Panc1 (cell line): ENCODE measurements at regions not wholly inside any gene's neighbourhood (a gene's known extent, or its start where the extent isn't known, plus 50 kb on each side); places are given as distances from the start of the nearest gene placed in this dataset.
"Not testable (repeated sequence)": the region's sequence is repeated elsewhere in the genome, so short reads cannot be mapped to it uniquely, and the experiment has no call there.

Experiments used
- ATAC-seq: fragments of 200-7000 bp; cut with Tn5 transposase; 2 replicates; pipeline ENCODE4 v1.9.1; 2020; ENCODE audit warnings: mild to moderate bottlenecking, moderate library complexity
- BruUV-seq: library from RNA; stranded (reverse); fragments of 400-500 nt; replicated peaks from 2 replicates; lab custom pipeline; 2021; lab: Mats Ljungman, UMichigan
- CTCF ChIA-PET: fragments of 300-600 bp; sonication (Branson Sonifier 250); formaldehyde crosslinking; loops from one replicate; lab custom pipeline; 2022; ENCODE audit warnings: antibody characterized with exemption; lab: Charles Lee
- POLR2A ChIA-PET: fragments of 300-600 bp; sonication (Branson Sonifier 250); formaldehyde crosslinking; loops from one replicate; lab custom pipeline; 2022; ENCODE audit warnings: antibody characterized with exemption; lab: Charles Lee
- DNase-seq: peaks from one replicate; pipeline ENCODE4 v3.0.0-alpha.2; 2010; ENCODE audit warnings: low read depth, low spot score
- H3K27ac ChIP-seq: 2 replicates; pipeline ENCODE4 v1.5.1; 2011; ENCODE audit warnings: mild to moderate bottlenecking, low read length, inconsistent platforms
- H3K27me3 ChIP-seq: fragments of 200-500 bp; sonication (Bioruptor generic); 2 replicates; pipeline ENCODE4 v1.6.0; 2014; ENCODE audit warnings: low read length, inconsistent platforms; ENCODE audit not compliant: control insufficient read depth, insufficient read depth
- H3K36me3 ChIP-seq: fragments of 200-500 bp; sonication (Bioruptor generic); 2 replicates; pipeline ENCODE4 v1.5.1; 2014; ENCODE audit warnings: inconsistent platforms, mild to moderate bottlenecking, low read length, moderate library complexity; ENCODE audit not compliant: control insufficient read depth, insufficient read depth
- H3K4me1 ChIP-seq: 2 replicates; pipeline ENCODE4 v1.5.1; 2011; ENCODE audit warnings: inconsistent platforms, mild to moderate bottlenecking, low read length, moderate library complexity; ENCODE audit not compliant: control insufficient read depth, insufficient read depth
- H3K4me3 ChIP-seq, 2 experiments: 2 replicates each; pipeline ENCODE4 v1.5.1; 2011 to 2012; ENCODE audit warnings: low read depth in 2 of 2, low read length in 2 of 2, mild to moderate bottlenecking in 2 of 2, inconsistent platforms in 1 of 2, moderate library complexity in 1 of 2
- H3K9me3 ChIP-seq: fragments of 200-500 bp; sonication (Bioruptor generic); 2 replicates; pipeline ENCODE4 v1.5.1; 2014; ENCODE audit warnings: low read depth, mild to moderate bottlenecking, inconsistent platforms, low read length, moderate library complexity; ENCODE audit not compliant: control insufficient read depth, insufficient read depth
- POLR2AphosphoS5 ChIP-seq: IDR thresholded peaks from 2 replicates; pipeline ENCODE4 v1.6.1; 2012; ENCODE audit warnings: mild to moderate bottlenecking, low read depth, low read length, moderate library complexity
- SIN3A ChIP-seq: IDR thresholded peaks from 2 replicates; pipeline ENCODE4 v1.6.1; 2012; ENCODE audit warnings: low read depth, mild to moderate bottlenecking, low read length, moderate library complexity, borderline replicate concordance; ENCODE audit not compliant: insufficient read depth
- TCF7L2 ChIP-seq: IDR thresholded peaks from 2 replicates; pipeline ENCODE4 v1.6.1; 2011; ENCODE audit warnings: mild to moderate bottlenecking, low read depth, low read length, inconsistent platforms
- in situ Hi-C: cut with HindIII; loops from 2 replicates; pipeline ENCODE4 v1.10.0; 2016; ENCODE audit warnings: low sequenced_read_pairs, low pct_unique_long_range_greater_than_20kb
- intact Hi-C: fragments of 100-400 bp; cut with micrococcal nuclease; formaldehyde crosslinking; loops from one replicate; pipeline ENCODE4 v1.10.0; 2022; ENCODE audit not compliant: unreplicated experiment
- TF ChIP-seq, protein P1 (sequence below), 2 experiments: IDR thresholded peaks; 2 replicates each; pipeline ENCODE4 v1.6.1; 2011 to 2012; ENCODE audit warnings: low read depth in 2 of 2, control low read depth in 1 of 2, low read length in 1 of 2, mild to moderate bottlenecking in 1 of 2, moderate library complexity in 1 of 2; ENCODE audit not compliant: insufficient read depth in 1 of 2
- TF ChIP-seq, protein P2 (sequence below): fragments of 450-650 bp; IDR thresholded peaks from 2 replicates; pipeline ENCODE4 v1.5.1; 2017; ENCODE audit warnings: mild to moderate bottlenecking

DNA sequence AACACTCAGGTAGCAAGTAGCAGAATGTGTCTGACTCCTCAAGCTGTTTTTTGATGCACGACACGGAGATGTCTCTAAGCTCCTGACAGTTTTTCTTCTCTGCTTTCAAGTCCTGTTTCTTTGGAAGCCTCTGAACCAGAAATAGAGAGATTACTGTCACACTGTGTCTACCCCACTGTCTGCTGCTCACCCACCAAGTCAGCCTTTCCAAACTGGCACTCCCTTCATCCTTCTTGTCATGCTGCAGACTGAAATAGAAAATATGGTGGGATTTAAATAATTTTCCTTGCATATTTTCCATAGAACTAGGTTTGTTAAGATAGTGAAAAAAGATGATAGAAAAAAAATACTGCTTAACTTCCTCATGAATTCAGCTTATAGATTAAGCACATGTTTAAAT, 102.5 kb upstream of the SPANXN4 start:
- CTCF ChIA-PET = no interaction called here

DNA sequence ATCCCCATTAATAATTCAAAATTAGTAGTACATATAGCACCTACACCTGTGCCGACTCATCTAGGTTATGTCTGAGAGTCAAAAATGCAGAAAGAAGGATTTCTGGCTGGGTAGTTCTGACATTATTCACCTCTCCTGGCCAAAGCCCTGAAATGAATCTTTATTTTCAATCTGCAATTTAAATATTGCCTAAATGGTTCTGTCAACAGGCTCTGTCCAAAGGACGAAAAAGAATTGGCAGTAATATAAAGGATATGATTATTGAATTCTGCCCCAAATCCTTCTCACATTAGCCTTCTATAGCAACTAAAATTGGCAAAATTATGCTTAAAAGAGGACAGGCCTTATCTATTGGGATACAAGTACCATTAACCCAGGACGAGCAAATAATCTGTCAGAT, 86.9 kb upstream of the SPANXN4 start:
- BruUV-seq = no TSS peak
- H3K27ac ChIP-seq = no peak overlapping the region
- H3K27me3 ChIP-seq = no peaks in the 10 kb centered on the region
- in situ Hi-C loops (no loop called here), intact Hi-C loops (no loop called here)
- no peaks in the 10 kb centered on the region for H3K36me3 ChIP-seq
- H3K9me3 ChIP-seq = no peaks in the 10 kb centered on the region
- ChIA-PET CTCF (no interaction called here), POLR2A (no interaction called here)
- no peaks in the 10 kb centered on the region for H3K4me1 ChIP-seq
- DNase-seq (no peak), ATAC-seq (no peak)
- H3K4me3 ChIP-seq = no peak overlapping the region
- TF ChIP-seq, protein P1, sequence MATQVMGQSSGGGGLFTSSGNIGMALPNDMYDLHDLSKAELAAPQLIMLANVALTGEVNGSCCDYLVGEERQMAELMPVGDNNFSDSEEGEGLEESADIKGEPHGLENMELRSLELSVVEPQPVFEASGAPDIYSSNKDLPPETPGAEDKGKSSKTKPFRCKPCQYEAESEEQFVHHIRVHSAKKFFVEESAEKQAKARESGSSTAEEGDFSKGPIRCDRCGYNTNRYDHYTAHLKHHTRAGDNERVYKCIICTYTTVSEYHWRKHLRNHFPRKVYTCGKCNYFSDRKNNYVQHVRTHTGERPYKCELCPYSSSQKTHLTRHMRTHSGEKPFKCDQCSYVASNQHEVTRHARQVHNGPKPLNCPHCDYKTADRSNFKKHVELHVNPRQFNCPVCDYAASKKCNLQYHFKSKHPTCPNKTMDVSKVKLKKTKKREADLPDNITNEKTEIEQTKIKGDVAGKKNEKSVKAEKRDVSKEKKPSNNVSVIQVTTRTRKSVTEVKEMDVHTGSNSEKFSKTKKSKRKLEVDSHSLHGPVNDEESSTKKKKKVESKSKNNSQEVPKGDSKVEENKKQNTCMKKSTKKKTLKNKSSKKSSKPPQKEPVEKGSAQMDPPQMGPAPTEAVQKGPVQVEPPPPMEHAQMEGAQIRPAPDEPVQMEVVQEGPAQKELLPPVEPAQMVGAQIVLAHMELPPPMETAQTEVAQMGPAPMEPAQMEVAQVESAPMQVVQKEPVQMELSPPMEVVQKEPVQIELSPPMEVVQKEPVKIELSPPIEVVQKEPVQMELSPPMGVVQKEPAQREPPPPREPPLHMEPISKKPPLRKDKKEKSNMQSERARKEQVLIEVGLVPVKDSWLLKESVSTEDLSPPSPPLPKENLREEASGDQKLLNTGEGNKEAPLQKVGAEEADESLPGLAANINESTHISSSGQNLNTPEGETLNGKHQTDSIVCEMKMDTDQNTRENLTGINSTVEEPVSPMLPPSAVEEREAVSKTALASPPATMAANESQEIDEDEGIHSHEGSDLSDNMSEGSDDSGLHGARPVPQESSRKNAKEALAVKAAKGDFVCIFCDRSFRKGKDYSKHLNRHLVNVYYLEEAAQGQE (IDR thresholded peaks at IDR 0.05; ENCODE audit: insufficient read depth in 1 of 2, low read depth in 2 of 2, low read length in 1 of 2) = no peak
- TF ChIP-seq, protein P2, sequence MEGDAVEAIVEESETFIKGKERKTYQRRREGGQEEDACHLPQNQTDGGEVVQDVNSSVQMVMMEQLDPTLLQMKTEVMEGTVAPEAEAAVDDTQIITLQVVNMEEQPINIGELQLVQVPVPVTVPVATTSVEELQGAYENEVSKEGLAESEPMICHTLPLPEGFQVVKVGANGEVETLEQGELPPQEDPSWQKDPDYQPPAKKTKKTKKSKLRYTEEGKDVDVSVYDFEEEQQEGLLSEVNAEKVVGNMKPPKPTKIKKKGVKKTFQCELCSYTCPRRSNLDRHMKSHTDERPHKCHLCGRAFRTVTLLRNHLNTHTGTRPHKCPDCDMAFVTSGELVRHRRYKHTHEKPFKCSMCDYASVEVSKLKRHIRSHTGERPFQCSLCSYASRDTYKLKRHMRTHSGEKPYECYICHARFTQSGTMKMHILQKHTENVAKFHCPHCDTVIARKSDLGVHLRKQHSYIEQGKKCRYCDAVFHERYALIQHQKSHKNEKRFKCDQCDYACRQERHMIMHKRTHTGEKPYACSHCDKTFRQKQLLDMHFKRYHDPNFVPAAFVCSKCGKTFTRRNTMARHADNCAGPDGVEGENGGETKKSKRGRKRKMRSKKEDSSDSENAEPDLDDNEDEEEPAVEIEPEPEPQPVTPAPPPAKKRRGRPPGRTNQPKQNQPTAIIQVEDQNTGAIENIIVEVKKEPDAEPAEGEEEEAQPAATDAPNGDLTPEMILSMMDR = no peak
- no peak for TF ChIP-seq SIN3A
- TF ChIP-seq TCF7L2 = no peak
- no peak for TF ChIP-seq POLR2AphosphoS5

More for the DNA sequence above, 102.5 kb upstream of the SPANXN4 start:
- no peak for TF ChIP-seq TCF7L2
- TF ChIP-seq SIN3A = no peak
- TF ChIP-seq, protein P1 (IDR thresholded peaks at IDR 0.05; ENCODE audit: insufficient read depth in 1 of 2, low read depth in 2 of 2, low read length in 1 of 2) = no peak
- TF ChIP-seq, protein P2 = no peak
- no peak for TF ChIP-seq POLR2AphosphoS5
- no peak for ATAC-seq
- BruUV-seq = no TSS peak
- Histone ChIP-seq H3K27ac (no peak overlapping the region), H3K27me3 (no peaks in the 10 kb centered on the region), H3K9me3 (no peaks in the 10 kb centered on the region), H3K4me3 (no peak overlapping the region), H3K36me3 (no peaks in the 10 kb centered on the region), H3K4me1 (no peaks in the 10 kb centered on the region)
- no peak for DNase-seq
- in situ Hi-C loops = no loop called here
- intact Hi-C loops = no loop called here
- POLR2A ChIA-PET = no interaction called here

DNA sequence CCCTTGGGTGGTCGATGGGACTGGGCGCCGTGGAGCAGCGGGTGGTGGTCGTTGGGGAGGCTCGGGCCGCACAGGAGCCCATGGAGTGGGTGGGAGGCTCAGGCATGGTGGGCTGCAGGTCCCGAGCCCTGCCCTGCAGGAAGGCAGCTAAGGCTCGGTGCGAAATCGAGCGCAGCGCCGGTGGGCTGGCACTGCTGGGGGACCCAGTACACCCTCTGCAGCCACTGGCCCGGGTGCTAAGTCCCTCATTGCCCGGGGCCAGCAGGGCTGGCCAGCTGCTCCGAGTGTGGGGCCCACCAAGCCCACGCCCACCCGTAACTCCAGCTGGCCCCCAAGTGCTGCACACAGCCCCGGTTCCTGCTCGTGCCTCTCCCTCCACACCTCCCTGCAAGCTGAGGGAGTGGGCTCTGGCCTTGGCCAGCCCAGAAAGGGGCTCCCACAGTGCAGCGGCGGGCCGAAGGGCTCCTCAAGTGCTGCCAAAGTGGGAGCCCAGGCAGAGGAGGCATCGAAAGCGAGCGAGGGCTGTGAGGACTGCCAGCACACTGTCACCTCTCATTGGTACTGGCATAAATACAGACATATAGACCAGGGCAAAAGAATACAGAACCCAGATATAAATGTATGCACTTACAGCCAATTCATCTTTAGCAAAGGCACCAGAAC, 53.5 kb upstream of the SPANXN4 start:
- ATAC-seq, CTCF ChIA-PET, intact Hi-C loops, in situ Hi-C loops, H3K36me3 ChIP-seq, H3K27me3 ChIP-seq, DNase-seq, H3K4me1 ChIP-seq, BruUV-seq, H3K27ac ChIP-seq, POLR2A ChIA-PET, H3K9me3 ChIP-seq, H3K4me3 ChIP-seq: not testable (repeated sequence)
